GM19328 (cell line): ENCODE measurements at regions not wholly inside any gene's neighbourhood (a gene's known extent, or its start where the extent isn't known, plus 50 kb on each side); places are given as distances from the start of the nearest gene placed in this dataset.

Experiments used
- ATAC-seq: cut with Tn5 transposase; IDR thresholded peaks from one replicate; pipeline ENCODE4 v1.9.1; 2021; ENCODE audit warnings: mild to moderate bottlenecking, moderate library complexity; ENCODE audit not compliant: unreplicated experiment

DNA sequence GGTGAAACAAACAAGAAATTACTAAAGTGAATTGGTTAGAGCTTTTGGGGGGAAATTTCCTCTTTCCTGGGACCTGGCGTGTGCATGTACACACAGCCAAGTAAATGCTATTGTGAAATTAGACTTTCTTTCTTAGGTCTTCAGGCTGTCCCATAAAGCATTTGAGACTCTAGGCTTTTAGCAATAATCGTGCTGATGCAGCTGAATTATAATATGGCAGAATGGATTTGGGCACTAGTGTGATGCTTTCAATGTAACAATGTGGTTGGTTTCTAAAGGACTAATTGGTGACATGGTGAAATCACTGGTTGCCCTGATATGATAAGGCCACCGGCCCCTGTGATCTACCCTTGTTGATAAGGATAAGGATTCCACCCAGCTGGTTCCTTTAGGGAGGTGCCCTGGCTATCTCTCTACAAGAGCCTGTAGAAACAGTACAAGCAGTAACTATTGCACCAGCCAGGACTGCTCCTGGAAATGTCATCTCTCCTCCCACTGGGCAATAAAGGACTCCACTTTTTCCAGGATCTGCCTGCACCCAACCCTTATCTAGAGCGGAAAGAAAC is 164.1 kb downstream of the TFAP2A start:
- no peak for ATAC-seq

DNA sequence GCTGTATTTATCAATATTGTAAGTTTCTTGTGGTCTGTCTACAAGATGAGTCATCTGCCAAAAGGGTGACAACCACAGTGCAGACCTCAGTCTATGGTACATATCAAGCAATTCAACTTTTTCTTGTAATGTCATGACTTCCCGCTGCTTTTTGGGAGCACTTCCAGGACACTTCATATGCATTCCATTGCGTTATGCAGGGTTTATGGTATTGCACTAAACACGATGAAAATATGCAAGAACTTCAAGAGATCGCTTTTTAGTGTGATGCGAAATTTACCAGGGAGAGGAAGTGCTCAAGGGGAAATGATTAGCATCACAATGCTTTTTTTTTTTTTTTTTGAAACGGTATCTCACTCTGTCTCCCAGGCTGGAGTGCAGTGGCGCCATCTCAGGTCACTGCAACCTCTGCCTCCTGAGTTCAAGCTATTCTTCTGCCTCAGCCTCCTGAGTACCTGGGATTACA is 166.5 kb downstream of the TFAP2A start:
- no peak for ATAC-seq

GRCh38 chr6:10237298-10238038 is 177.4 kb downstream of the TFAP2A start:
- no peak for ATAC-seq

- no peak for ATAC-seq
These were observed 179.5 kb downstream of the TFAP2A start for GRCh38 chr6:10235344-10235743.

GRCh38 chr6:10230531-10230930 is 184.3 kb downstream of the TFAP2A start:
- ATAC-seq, result no peak

- ATAC-seq, result no peak
These were observed 191.0 kb downstream of the TFAP2A start for GRCh38 chr6:10223841-10224240.

DNA sequence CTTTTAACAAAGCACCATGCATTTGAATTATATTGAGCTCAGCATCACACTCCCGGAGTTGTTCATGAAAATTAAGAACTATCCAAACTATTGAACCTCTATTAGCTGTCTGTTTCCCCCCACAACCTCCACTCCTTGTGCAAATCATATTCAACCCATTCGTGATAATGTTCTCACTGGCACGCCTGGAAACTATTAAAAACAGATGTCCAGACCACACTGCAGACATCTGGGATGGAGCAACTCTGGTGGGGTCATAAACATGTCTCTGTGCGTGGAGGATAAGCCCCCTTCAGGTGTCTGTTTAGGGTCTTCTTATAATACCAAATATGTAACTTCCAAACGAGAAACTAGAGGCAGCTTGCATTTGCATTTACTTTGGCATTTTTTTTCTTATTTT is 193.7 kb downstream of the TFAP2A start:
- no peak for ATAC-seq

GRCh38 chr6:10219510-10219909 is 195.4 kb downstream of the TFAP2A start:
- no peak for ATAC-seq

DNA sequence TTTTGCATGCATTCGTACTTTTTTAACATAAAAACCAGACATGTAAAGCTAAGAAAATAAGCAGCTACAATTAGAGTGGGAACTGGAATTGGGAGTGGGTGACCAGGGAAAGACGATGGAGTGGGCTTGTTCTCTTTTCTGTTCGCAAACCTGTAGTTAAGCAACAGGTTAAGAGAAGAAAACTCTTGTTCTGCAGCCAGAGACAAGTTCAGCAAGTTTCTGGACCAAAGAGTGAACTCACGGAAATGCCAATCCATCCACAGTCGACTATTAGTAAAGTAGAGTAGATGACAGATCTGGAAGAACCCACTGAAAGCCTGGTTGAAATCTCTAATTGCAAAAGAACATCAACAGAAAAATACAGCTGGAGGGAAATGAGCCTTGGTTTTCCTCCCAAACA is 197.8 kb downstream of the TFAP2A start:
- ATAC-seq, result no peak

DNA sequence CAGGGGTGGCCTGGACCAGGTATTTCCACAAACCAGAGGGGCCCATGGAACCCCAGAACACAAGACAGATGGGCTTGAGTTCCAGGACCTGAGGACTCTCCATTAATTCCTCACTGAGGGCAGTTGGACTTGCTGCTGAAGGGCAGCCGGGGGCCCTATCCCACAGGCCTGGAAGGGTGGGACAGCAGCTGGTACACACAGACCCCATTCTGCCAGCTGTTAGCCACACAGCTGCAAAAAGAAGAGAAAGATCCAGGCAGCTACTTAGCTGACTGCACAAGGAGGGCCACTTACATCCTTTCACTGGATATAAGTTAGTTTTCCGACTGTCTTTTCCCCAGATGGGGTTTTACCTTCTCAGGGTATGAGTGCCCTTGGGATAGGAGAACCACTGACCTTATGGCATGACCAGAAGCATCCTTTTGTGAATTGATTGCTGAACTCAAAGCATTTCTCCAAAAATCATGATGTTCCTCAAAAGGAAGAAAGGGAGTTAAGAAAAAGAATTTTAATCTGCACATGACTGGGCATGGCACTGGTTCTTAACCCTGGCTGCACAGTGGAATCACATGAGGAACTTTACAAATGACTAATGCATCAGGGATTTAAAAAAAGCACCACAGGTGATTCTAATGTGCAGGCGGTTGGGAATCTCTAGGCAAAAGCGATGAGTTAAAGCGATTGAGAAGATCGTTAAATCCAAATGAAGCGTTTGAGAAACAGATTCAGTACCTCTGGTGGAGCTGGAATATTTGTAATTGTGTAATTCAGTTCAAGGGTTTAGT is 199.4 kb downstream of the TFAP2A start:
- ATAC-seq, result no peak

DNA sequence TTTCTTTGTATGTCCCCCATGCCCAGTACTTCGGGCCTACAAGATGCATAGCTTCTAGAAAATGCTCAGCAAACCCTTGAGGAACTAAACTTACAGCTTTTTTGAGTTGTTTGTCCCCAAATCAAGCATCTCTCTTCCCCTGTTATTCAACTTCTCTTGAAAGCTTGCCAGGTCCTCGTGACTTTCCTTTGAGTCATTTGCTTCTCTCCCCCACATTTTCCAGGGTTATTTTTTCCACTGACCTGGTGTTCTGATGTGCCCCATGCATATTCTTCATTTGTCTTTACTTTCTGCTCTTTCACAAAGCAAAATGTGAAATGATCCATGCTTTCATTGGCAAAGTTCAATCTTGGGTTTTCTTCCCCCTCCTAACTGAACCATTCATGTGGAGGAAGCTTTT is 204.8 kb downstream of the TFAP2A start:
- no peak for ATAC-seq

DNA sequence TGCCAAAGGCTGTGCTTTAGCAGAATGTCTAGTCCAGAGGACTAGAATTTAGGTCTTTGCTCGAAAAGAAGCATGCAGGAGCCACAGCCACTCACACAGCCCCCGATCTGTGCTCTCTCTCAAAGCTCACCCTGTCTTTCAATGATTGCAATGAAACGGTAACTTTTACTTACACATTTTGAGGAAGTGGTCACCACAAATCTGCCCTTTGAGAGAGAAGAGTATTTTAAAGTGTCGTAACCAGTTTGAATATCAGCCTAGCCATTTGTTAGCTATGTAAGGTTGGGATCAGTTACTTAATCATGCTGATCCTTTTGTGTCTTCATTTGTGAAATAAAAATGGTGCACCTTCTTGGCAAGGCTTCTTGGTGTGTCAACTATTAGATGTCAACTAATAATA is 209.0 kb downstream of the TFAP2A start:
- no peak for ATAC-seq

DNA sequence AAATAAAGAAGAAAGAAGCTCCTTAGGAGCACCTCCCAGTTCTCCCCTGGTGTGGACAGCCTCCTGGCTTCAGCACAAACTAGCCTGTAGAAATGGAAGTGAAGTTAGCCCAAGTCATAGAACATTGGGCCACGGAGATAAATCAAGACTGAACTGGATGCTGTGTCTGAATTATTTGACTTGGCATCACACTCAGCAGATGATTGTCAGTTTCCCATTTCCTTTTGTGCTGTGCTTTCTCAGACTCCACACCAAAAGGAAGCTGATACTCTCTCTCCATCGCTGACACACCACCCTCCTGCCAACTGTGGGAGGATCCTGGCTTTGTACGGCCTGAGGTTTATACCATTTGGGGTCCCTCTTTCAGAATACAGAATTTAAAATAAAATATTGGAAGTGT is 209.8 kb downstream of the TFAP2A start:
- no peak for ATAC-seq

- ATAC-seq, result no peak
These were observed 211.2 kb downstream of the TFAP2A start for GRCh38 chr6:10203651-10204050.

DNA sequence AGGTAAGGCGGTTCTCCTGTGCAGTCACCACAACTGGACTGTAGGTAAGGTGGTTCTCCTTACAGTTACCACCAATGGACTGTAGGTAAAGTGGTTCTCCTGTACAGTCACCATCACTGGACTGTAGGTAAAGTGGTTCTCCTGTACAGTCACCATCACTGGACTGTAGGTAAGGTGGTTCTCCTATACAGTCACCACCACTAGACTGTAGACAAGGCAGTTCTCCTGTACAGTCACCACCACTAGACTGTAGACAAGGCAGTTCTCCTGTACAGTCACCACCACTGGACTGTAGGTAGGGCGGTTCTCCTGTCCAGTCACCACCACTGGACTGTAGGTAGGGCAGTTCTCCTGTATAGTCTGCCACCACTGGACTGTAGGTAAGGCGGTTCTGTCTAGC is 212.3 kb downstream of the TFAP2A start:
- ATAC-seq, result no peak

- ATAC-seq, result no peak
These were observed 213.0 kb downstream of the TFAP2A start for GRCh38 chr6:10201606-10202510.

DNA sequence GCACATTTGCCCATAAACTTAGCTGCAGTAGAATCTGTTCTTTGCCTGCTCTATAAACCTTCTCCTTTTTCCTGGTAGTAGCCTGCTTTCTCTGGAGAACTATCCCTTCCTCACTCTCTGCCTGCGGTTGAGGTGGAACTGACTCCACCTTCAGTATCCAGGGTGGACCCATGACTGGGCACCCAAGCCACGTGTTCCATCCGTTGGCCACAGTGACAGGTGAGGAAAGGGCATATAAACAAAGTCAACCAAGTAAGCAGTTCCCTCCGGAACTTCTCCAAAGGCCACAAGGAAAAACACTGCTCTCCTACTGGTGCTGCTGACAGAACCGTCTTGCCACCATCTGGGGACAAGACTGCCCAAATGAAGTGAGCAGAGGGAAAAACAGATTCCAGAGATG is 218.8 kb downstream of the TFAP2A start:
- ATAC-seq, result no peak

DNA sequence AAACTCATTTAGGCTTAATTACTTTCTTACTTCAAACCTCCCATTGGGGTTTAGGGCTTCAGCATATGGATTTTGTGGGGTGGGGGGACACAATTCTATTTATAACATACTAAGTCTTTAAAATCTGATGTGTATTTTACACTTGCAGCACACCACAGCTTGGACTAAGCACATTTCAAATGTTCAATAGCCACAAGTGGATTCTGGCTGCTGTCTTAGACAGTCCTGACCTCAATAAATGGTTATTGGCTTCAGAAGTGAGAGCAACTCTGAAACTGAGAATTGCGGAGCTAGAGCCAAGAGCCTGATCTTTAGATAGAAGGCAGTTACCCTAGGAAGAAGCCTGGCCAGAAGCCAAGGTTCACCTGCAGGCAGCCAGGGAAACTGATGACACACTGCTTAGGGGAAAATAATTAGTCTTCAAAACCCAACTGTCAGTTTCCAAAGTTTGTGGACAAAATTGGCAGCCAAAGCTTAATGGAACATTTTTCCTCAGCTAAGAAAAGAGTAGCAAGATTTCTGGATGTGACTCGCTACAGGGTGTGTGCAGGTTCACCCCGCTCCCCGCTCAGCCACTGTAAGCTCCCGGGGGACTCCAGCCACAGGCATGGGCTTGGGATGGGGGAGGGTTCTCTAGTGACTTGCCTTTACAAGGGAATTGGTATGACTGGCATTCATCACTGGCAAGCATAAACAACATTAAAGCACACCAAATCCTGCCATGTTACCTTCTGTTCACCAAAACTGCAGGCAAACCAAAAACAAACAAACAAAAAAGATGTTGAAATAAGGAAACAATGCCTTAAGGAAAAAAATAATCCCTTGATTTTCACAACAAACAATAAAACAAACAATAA is 219.8 kb downstream of the TFAP2A start:
- no peak for ATAC-seq

DNA sequence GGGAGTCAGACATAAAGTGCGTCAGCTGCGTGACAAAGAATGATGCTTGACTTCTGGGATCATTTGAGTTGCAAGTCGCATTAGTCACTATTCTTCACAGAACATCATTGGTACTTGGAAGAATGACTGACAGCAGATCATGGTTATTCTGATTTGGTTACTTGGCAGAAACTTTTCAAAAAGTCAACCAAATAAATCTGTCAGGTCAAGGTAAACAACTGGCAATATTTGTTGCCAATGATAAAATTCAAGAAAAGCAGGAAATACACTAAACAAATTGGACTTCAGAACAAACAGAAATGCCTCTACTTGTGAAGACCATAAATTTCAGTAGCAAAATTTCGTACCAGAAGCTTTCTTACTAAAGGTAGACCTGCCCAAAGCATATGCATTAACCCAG is 221.6 kb downstream of the TFAP2A start:
- no peak for ATAC-seq

GRCh38 chr6:10190042-10190441 is 224.8 kb downstream of the TFAP2A start:
- no peak for ATAC-seq
